ENCODE measurements at regions not wholly inside any gene's neighbourhood (a gene's known extent, or its start where the extent isn't known, plus 50 kb on each side); places are given as distances from the start of the nearest gene placed in this dataset.

- no peak overlapping the region for H3K4me3 ChIP-seq (ENCODE audit: low read depth, low read length)
- no peak for DNase-seq (ENCODE audit: low read depth)
- TF ChIP-seq CTCF (IDR thresholded peaks at IDR 0.05; ENCODE audit: insufficient read depth, low read depth, low read length, missing control alignments), result no peak
Observed at GRCh38 chr20:12354725-12355124, 437.0 kb downstream of the BTBD3 start.

- no peak for TF ChIP-seq CTCF (IDR thresholded peaks at IDR 0.05; ENCODE audit: insufficient read depth, low read depth, low read length, missing control alignments)
- no peak overlapping the region for H3K4me3 ChIP-seq (ENCODE audit: low read depth, low read length)
- no peak for DNase-seq (ENCODE audit: low read depth)
Observed at GRCh38 chr20:12355185-12355584, 437.5 kb downstream of the BTBD3 start.

GRCh38 chr20:12358006-12358654 lies 440.4 kb downstream of the BTBD3 start:
- no peak overlapping the region for H3K4me3 ChIP-seq (ENCODE audit: low read depth, low read length)
- DNase-seq (ENCODE audit: low read depth), result no peak
- no peak for TF ChIP-seq CTCF (IDR thresholded peaks at IDR 0.05; ENCODE audit: insufficient read depth, low read depth, low read length, missing control alignments)

GRCh38 chr20:12358655-12359009 lies 440.9 kb downstream of the BTBD3 start:
- H3K4me3 ChIP-seq (ENCODE audit: low read depth, low read length), result no peak overlapping the region
- no peak for TF ChIP-seq CTCF (IDR thresholded peaks at IDR 0.05; ENCODE audit: insufficient read depth, low read depth, low read length, missing control alignments)
- no peak for DNase-seq (ENCODE audit: low read depth)

- H3K4me3 ChIP-seq (ENCODE audit: low read depth, low read length), result no peak overlapping the region
- DNase-seq (ENCODE audit: low read depth), result no peak
- no peak for TF ChIP-seq CTCF (IDR thresholded peaks at IDR 0.05; ENCODE audit: insufficient read depth, low read depth, low read length, missing control alignments)
Observed at GRCh38 chr20:12371990-12372389, 454.3 kb downstream of the BTBD3 start.

GRCh38 chr20:12372557-12372956 lies 454.9 kb downstream of the BTBD3 start:
- no peak for TF ChIP-seq CTCF (IDR thresholded peaks at IDR 0.05; ENCODE audit: insufficient read depth, low read depth, low read length, missing control alignments)
- H3K4me3 ChIP-seq (ENCODE audit: low read depth, low read length), result no peak overlapping the region
- DNase-seq (ENCODE audit: low read depth), result no peak

GRCh38 chr20:12375967-12376366 lies 458.3 kb downstream of the BTBD3 start:
- DNase-seq (ENCODE audit: low read depth), result no peak
- no peak for TF ChIP-seq CTCF (IDR thresholded peaks at IDR 0.05; ENCODE audit: insufficient read depth, low read depth, low read length, missing control alignments)
- no peak overlapping the region for H3K4me3 ChIP-seq (ENCODE audit: low read depth, low read length)
